ENCODE measurements at regions not wholly inside any gene's neighbourhood (a gene's known extent, or its start where the extent isn't known, plus 50 kb on each side); places are given as distances from the start of the nearest gene placed in this dataset.

DNA sequence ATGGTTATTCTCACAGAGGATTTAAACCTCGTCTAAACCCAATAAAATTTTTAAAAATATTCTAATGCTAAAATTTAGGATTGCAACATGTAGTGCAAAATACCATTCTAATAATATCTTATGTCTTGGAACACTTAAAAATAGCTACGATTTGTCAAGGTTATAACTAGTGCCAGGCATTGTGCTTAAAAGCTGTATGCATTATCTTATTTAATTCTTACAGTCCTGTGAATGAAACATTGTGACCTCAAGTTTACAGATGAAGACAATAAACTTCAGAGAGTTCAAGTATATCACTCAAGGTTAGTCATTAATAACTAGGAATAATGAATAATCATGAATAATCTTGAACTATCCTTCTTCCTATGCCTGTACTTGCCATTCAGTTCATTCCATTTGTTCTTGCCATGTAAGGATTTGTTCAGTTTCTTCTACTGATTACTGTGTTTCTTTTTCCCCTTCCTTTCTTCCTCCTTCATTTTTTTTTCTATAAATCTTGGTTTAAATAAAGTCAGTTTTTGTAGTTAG is 897.6 kb upstream of the NR2F2 start:
- TF ChIP-seq, protein P1, sequence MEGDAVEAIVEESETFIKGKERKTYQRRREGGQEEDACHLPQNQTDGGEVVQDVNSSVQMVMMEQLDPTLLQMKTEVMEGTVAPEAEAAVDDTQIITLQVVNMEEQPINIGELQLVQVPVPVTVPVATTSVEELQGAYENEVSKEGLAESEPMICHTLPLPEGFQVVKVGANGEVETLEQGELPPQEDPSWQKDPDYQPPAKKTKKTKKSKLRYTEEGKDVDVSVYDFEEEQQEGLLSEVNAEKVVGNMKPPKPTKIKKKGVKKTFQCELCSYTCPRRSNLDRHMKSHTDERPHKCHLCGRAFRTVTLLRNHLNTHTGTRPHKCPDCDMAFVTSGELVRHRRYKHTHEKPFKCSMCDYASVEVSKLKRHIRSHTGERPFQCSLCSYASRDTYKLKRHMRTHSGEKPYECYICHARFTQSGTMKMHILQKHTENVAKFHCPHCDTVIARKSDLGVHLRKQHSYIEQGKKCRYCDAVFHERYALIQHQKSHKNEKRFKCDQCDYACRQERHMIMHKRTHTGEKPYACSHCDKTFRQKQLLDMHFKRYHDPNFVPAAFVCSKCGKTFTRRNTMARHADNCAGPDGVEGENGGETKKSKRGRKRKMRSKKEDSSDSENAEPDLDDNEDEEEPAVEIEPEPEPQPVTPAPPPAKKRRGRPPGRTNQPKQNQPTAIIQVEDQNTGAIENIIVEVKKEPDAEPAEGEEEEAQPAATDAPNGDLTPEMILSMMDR (IDR thresholded peaks at IDR 0.05) = no peak
- peak in 1 of 4 donors; percentile 14 for TF ChIP-seq POLR2AphosphoS5 (IDR thresholded peaks at IDR 0.05)
